ENCODE measurements at regions not wholly inside any gene's neighbourhood (a gene's known extent, or its start where the extent isn't known, plus 50 kb on each side); places are given as distances from the start of the nearest gene placed in this dataset.

DNA sequence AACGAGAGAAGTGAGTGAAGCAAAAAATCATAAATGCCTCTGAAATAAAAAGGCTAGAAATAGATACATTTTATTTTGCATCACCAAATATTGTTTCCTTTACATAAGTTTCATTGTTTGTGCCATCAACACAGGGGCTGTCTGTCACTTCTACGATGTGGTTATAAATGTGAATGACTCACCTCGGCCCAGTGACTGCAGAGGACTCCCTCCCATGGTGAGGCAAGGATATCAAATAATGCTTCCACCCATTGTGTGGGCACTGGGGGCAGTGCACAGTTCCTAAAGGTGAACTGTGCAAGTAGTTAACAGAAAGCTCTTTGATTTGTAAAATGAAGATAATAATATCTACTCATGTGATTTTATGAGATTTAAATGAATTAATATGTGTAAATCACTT is 230.3 kb upstream of the NEIL3 start:
- Histone ChIP-seq H3K4me2 (ENCODE audit: low read length) (no peak overlapping the region), H3K27me3 (ENCODE audit: low read depth, low read length) (no peaks in the 10 kb centered on the region), H3K9ac (ENCODE audit: low read length) (no peak overlapping the region), H3K79me2 (ENCODE audit: low read length) (no peaks in the 10 kb centered on the region), H2AFZ (ENCODE audit: low read depth, low read length) (no peak overlapping the region), H3K4me1 (ENCODE audit: low read length) (peaks cover 7% of the 10 kb centered on the region), H3K9me3 (ENCODE audit: insufficient read depth, low read length) (no peaks in the 10 kb centered on the region), H3K27ac (ENCODE audit: low read length) (no peak overlapping the region), H4K20me1 (ENCODE audit: insufficient read depth, low read length) (no peaks in the 10 kb centered on the region), H3K4me3 (ENCODE audit: low read length) (no peak overlapping the region), H3K36me3 (replicated peaks; ENCODE audit: low read depth, low read length) (no peaks in the 10 kb centered on the region)
- TF ChIP-seq, protein P1, sequence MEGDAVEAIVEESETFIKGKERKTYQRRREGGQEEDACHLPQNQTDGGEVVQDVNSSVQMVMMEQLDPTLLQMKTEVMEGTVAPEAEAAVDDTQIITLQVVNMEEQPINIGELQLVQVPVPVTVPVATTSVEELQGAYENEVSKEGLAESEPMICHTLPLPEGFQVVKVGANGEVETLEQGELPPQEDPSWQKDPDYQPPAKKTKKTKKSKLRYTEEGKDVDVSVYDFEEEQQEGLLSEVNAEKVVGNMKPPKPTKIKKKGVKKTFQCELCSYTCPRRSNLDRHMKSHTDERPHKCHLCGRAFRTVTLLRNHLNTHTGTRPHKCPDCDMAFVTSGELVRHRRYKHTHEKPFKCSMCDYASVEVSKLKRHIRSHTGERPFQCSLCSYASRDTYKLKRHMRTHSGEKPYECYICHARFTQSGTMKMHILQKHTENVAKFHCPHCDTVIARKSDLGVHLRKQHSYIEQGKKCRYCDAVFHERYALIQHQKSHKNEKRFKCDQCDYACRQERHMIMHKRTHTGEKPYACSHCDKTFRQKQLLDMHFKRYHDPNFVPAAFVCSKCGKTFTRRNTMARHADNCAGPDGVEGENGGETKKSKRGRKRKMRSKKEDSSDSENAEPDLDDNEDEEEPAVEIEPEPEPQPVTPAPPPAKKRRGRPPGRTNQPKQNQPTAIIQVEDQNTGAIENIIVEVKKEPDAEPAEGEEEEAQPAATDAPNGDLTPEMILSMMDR (IDR thresholded peaks at IDR 0.05; ENCODE audit: low read depth, low read length): no peak
- TF ChIP-seq EZH2phosphoT487 (IDR thresholded peaks at IDR 0.05; ENCODE audit: low read depth): no peak

DNA sequence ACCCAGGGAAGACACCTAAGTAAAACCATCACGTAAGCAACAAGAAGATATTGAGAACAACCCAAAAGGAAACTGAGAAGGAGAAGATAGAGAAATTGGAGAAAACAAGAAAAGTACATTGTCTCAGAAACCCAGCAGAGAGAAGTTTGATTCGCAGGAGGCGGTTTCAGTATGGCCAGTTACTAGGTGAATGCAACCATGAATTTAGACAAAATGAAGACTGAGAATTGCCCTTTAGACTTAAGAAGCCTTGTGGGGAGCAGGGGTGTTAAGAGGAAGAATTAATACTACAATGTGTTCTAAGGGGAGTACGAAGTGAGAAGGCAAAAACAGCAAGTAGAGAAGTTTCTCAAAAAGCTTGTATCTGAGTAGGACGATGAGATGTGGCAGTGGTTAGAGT is 229.3 kb upstream of the NEIL3 start:
- Histone ChIP-seq H3K27ac (ENCODE audit: low read length) (no peak overlapping the region), H3K9me3 (ENCODE audit: insufficient read depth, low read length) (no peaks in the 10 kb centered on the region), H3K36me3 (replicated peaks; ENCODE audit: low read depth, low read length) (no peaks in the 10 kb centered on the region), H3K79me2 (ENCODE audit: low read length) (no peaks in the 10 kb centered on the region), H4K20me1 (ENCODE audit: insufficient read depth, low read length) (no peaks in the 10 kb centered on the region), H3K4me1 (ENCODE audit: low read length) (peaks cover 7% of the 10 kb centered on the region), H3K4me3 (ENCODE audit: low read length) (no peak overlapping the region), H3K9ac (ENCODE audit: low read length) (no peak overlapping the region), H3K4me2 (ENCODE audit: low read length) (no peak overlapping the region), H3K27me3 (ENCODE audit: low read depth, low read length) (no peaks in the 10 kb centered on the region), H2AFZ (ENCODE audit: low read depth, low read length) (no peak overlapping the region)
- no peak for TF ChIP-seq EZH2phosphoT487 (IDR thresholded peaks at IDR 0.05; ENCODE audit: low read depth)
- TF ChIP-seq, protein P1 (IDR thresholded peaks at IDR 0.05; ENCODE audit: low read depth, low read length): no peak

DNA sequence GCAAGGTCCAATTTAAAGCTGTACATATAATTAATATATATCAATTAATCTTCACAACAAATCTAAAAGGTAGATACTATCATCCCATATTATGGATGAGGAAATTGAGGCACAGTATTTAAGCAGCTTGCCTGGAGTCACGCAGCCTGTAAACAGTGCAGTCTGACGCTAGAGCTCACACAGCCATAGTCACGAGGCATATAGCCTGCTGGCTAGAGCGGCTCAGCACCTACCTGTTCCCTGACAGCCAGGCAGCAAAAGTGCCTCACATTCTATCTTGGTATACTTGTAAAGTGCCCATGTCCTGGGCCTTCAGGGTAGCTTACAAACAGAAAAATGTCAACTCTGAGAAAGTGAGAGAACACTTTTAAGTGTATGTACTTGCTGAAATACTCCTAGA is 222.6 kb upstream of the NEIL3 start:
- H3K4me2 ChIP-seq (ENCODE audit: low read length): no peak overlapping the region
- H3K4me1 ChIP-seq (ENCODE audit: low read length): peaks cover 7% of the 10 kb centered on the region
- no peak overlapping the region for H3K27ac ChIP-seq (ENCODE audit: low read length)
- H3K4me3 ChIP-seq (ENCODE audit: low read length): no peak overlapping the region
- no peak overlapping the region for H3K9ac ChIP-seq (ENCODE audit: low read length)
- H3K27me3 ChIP-seq (ENCODE audit: low read depth, low read length): no peaks in the 10 kb centered on the region
- no peaks in the 10 kb centered on the region for H3K9me3 ChIP-seq (ENCODE audit: insufficient read depth, low read length)
- TF ChIP-seq EZH2phosphoT487 (IDR thresholded peaks at IDR 0.05; ENCODE audit: low read depth): no peak
- TF ChIP-seq, protein P1 (IDR thresholded peaks at IDR 0.05; ENCODE audit: low read depth, low read length): no peak
- H4K20me1 ChIP-seq (ENCODE audit: insufficient read depth, low read length): no peaks in the 10 kb centered on the region
- no peak overlapping the region for H2AFZ ChIP-seq (ENCODE audit: low read depth, low read length)
- no peaks in the 10 kb centered on the region for H3K36me3 ChIP-seq (replicated peaks; ENCODE audit: low read depth, low read length)
- no peaks in the 10 kb centered on the region for H3K79me2 ChIP-seq (ENCODE audit: low read length)

DNA sequence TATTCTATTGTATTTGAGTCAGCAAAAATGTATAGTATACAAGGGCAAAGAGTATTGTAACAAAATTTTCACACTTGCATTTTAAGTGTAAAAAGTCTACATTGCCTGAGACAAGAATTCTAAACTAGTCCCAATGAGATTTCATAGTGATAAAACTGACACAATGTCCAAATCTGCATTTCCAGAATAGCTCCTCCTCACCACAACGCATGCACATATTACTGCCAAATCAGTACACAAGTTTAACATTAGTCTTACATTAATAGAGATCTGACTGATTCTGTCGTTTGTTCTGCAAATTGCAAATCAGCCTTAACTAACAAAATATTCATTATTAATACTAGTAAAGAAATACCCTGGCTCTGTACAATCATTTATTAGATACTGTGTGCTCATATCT is 222.2 kb upstream of the NEIL3 start:
- no peaks in the 10 kb centered on the region for H3K79me2 ChIP-seq (ENCODE audit: low read length)
- H3K9ac ChIP-seq (ENCODE audit: low read length): no peak overlapping the region
- H3K27ac ChIP-seq (ENCODE audit: low read length): no peak overlapping the region
- no peak overlapping the region for H3K4me3 ChIP-seq (ENCODE audit: low read length)
- no peak overlapping the region for H2AFZ ChIP-seq (ENCODE audit: low read depth, low read length)
- TF ChIP-seq, protein P1 (IDR thresholded peaks at IDR 0.05; ENCODE audit: low read depth, low read length): no peak
- no peak for TF ChIP-seq EZH2phosphoT487 (IDR thresholded peaks at IDR 0.05; ENCODE audit: low read depth)
- no peaks in the 10 kb centered on the region for H3K36me3 ChIP-seq (replicated peaks; ENCODE audit: low read depth, low read length)
- H3K4me2 ChIP-seq (ENCODE audit: low read length): no peak overlapping the region
- H3K27me3 ChIP-seq (ENCODE audit: low read depth, low read length): no peaks in the 10 kb centered on the region
- H4K20me1 ChIP-seq (ENCODE audit: insufficient read depth, low read length): no peaks in the 10 kb centered on the region
- peaks cover 7% of the 10 kb centered on the region for H3K4me1 ChIP-seq (ENCODE audit: low read length)
- H3K9me3 ChIP-seq (ENCODE audit: insufficient read depth, low read length): no peaks in the 10 kb centered on the region
